Liver (tissue), 3 donors: ENCODE measurements at regions not wholly inside any gene's neighbourhood (a gene's known extent, or its start where the extent isn't known, plus 50 kb on each side); places are given as distances from the start of the nearest gene placed in this dataset.

Source experiments
- ATF3 ChIP-seq: IDR thresholded peaks from 2 replicates; pipeline ENCODE4 v1.6.1; 2016; ENCODE audit warnings: antibody characterized with exemption
- FOXA1 ChIP-seq: IDR thresholded peaks from 2 replicates; pipeline ENCODE4 v1.6.1; 2016; ENCODE audit warnings: antibody characterized with exemption
- JUND ChIP-seq, 2 donors: IDR thresholded peaks; 2 replicates each; pipeline ENCODE4 v1.6.1; 2016; ENCODE audit warnings: antibody characterized with exemption in 2 of 2
- RAD21 ChIP-seq, 2 donors: IDR thresholded peaks; 2 replicates each; pipeline ENCODE4 v1.6.1; 2016; ENCODE audit warnings: antibody characterized with exemption in 2 of 2, mild to moderate bottlenecking in 2 of 2
- SP1 ChIP-seq: IDR thresholded peaks from 2 replicates; pipeline ENCODE4 v1.6.1; 2018; ENCODE audit warnings: antibody characterized with exemption, mild to moderate bottlenecking
- TAF1 ChIP-seq: conservative IDR thresholded peaks from 2 replicates; pipeline ENCODE4 v1.6.1; 2016; ENCODE audit warnings: antibody characterized with exemption, mild to moderate bottlenecking
- TF ChIP-seq, protein P1 (sequence below): fragments of 150-350 bp; IDR thresholded peaks from 2 replicates; pipeline ENCODE4 v1.5.1; 2017; ENCODE audit warnings: improper control_type of control experiment, low read depth, low read length; ENCODE audit not compliant: missing input control
- TF ChIP-seq, protein P2 (sequence below): IDR thresholded peaks from 2 replicates; pipeline ENCODE4 v1.6.1; 2016; ENCODE audit warnings: antibody characterized with exemption, mild to moderate bottlenecking
- donor health status: healthy.
- donor health status: healthy.

DNA sequence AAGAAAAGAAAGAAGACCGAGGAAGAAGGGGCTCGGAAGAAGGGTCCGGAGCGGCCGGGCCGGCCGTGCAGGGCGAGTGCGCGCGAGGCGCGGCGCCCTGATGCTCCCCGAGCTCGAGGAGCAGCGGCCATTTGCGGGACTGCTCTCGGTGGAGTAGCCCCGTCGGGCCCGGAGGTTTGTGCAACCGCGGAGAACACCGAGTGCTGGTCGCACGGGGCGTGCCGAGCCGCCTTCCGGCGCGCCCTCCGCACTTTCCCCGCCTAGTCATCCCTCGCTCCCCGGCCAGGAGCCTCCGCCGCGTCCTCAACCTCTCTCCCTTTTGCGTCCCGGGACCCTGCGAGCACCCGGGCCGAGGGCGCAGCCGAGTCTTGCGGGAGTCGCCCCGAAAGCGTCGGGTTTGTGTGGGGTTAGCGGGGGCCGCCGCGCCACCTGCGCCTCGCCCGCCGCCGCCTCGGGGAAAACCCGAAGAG lies 127.4 kb downstream of the LAS1L start:
- TF ChIP-seq, protein P1, sequence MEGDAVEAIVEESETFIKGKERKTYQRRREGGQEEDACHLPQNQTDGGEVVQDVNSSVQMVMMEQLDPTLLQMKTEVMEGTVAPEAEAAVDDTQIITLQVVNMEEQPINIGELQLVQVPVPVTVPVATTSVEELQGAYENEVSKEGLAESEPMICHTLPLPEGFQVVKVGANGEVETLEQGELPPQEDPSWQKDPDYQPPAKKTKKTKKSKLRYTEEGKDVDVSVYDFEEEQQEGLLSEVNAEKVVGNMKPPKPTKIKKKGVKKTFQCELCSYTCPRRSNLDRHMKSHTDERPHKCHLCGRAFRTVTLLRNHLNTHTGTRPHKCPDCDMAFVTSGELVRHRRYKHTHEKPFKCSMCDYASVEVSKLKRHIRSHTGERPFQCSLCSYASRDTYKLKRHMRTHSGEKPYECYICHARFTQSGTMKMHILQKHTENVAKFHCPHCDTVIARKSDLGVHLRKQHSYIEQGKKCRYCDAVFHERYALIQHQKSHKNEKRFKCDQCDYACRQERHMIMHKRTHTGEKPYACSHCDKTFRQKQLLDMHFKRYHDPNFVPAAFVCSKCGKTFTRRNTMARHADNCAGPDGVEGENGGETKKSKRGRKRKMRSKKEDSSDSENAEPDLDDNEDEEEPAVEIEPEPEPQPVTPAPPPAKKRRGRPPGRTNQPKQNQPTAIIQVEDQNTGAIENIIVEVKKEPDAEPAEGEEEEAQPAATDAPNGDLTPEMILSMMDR, result no peak
- TF ChIP-seq FOXA1, result no peak
- no peak for TF ChIP-seq RAD21 (IDR thresholded peaks at IDR 0.05)
- no peak for TF ChIP-seq TAF1
- no peak for TF ChIP-seq JUND (IDR thresholded peaks at IDR 0.05)
- TF ChIP-seq SP1, result no peak
- TF ChIP-seq, protein P2, sequence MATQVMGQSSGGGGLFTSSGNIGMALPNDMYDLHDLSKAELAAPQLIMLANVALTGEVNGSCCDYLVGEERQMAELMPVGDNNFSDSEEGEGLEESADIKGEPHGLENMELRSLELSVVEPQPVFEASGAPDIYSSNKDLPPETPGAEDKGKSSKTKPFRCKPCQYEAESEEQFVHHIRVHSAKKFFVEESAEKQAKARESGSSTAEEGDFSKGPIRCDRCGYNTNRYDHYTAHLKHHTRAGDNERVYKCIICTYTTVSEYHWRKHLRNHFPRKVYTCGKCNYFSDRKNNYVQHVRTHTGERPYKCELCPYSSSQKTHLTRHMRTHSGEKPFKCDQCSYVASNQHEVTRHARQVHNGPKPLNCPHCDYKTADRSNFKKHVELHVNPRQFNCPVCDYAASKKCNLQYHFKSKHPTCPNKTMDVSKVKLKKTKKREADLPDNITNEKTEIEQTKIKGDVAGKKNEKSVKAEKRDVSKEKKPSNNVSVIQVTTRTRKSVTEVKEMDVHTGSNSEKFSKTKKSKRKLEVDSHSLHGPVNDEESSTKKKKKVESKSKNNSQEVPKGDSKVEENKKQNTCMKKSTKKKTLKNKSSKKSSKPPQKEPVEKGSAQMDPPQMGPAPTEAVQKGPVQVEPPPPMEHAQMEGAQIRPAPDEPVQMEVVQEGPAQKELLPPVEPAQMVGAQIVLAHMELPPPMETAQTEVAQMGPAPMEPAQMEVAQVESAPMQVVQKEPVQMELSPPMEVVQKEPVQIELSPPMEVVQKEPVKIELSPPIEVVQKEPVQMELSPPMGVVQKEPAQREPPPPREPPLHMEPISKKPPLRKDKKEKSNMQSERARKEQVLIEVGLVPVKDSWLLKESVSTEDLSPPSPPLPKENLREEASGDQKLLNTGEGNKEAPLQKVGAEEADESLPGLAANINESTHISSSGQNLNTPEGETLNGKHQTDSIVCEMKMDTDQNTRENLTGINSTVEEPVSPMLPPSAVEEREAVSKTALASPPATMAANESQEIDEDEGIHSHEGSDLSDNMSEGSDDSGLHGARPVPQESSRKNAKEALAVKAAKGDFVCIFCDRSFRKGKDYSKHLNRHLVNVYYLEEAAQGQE, result no peak
- no peak for TF ChIP-seq ATF3
